H1 (cell line): ENCODE measurements at regions not wholly inside any gene's neighbourhood (a gene's known extent, or its start where the extent isn't known, plus 50 kb on each side); places are given as distances from the start of the nearest gene placed in this dataset.

Experiments used
- CTCF ChIA-PET: fragments of 300-600 bp; sonication (Branson Sonifier 250); formaldehyde crosslinking; loops from one replicate; lab custom pipeline; 2021; ENCODE audit not compliant: partially characterized antibody; lab: Charles Lee
- POLR2A ChIA-PET: fragments of 300-600 bp; sonication (Branson Sonifier 250); formaldehyde crosslinking; loops from one replicate; lab custom pipeline; 2021; ENCODE audit warnings: inconsistent platforms; ENCODE audit not compliant: partially characterized antibody; lab: Charles Lee
- DNase-seq, 2 experiments: peaks; one replicate each; pipeline versions ENCODE4 v3.0.0 to v3.0.0-alpha.2; 2010 to 2022; ENCODE audit warnings: low spot score in 2 of 2, low read depth in 1 of 2, mixed read lengths in 1 of 2
- FAIRE-seq: peaks from 2 replicates; lab custom pipeline; 2011; peaks lifted over from hg19 to GRCh38; lab: Jason Lieb, UNC
- H2AFZ ChIP-seq: 2 replicates; pipeline ENCODE4 v1.8.1; 2012; ENCODE audit warnings: low read length, inconsistent platforms
- H2AK5ac ChIP-seq: 2 replicates; pipeline ENCODE4 v1.6.1; 2013; ENCODE audit warnings: low read depth, low read length
- H2BK120ac ChIP-seq: replicated peaks from 2 replicates; pipeline ENCODE3; 2013; ENCODE audit warnings: low read depth, low read length, inconsistent platforms
- H2BK12ac ChIP-seq: 2 replicates; pipeline ENCODE4 v1.6.1; 2013; ENCODE audit warnings: low read depth, low read length
- H2BK15ac ChIP-seq: 2 replicates; pipeline ENCODE4 v1.6.1; 2013; ENCODE audit warnings: low read length
- H2BK20ac ChIP-seq: 2 replicates; pipeline ENCODE4 v1.6.1; 2013; ENCODE audit warnings: low read length
- H2BK5ac ChIP-seq: 2 replicates; pipeline ENCODE4 v1.6.1; 2013; ENCODE audit warnings: low read depth, low read length
- H3K14ac ChIP-seq: 2 replicates; pipeline ENCODE4 v1.6.1; 2013; ENCODE audit warnings: inconsistent platforms; ENCODE audit not compliant: insufficient read length
- H3K18ac ChIP-seq: 2 replicates; pipeline ENCODE4 v1.6.1; 2013; ENCODE audit warnings: low read length; ENCODE audit errors: extremely low read depth
- H3K23ac ChIP-seq: 2 replicates; pipeline ENCODE4 v1.6.1; 2013; ENCODE audit warnings: inconsistent platforms; ENCODE audit not compliant: insufficient read length
- H3K23me2 ChIP-seq: 2 replicates; pipeline ENCODE4 v1.6.1; 2013; ENCODE audit warnings: low read depth, low read length
- H3K27ac ChIP-seq: 2 replicates; pipeline ENCODE4 v1.6.1; 2011; ENCODE audit warnings: low read depth, low read length, inconsistent platforms
- H3K27me3 ChIP-seq, 4 experiments: replicated peaks in 1 of 4; 1 replicate in 1 of 4; 2 replicates in 3 of 4; pipeline versions ENCODE4 v1.6.1 to v1.8.1; 2011 to 2013; ENCODE audit warnings: low read length in 3 of 4, mild to moderate bottlenecking in 3 of 4, inconsistent platforms in 2 of 4, mixed read lengths in 2 of 4, moderate library complexity in 1 of 4; ENCODE audit not compliant: control insufficient read depth in 3 of 4, insufficient read depth in 3 of 4; ENCODE audit errors: extremely low read depth in 1 of 4
- H3K36me3 ChIP-seq, 4 experiments: 2 replicates each; pipeline versions ENCODE4 v1.6.1 to v1.8.1; 2011 to 2013; ENCODE audit warnings: mild to moderate bottlenecking in 4 of 4, low read length in 3 of 4, moderate library complexity in 2 of 4, control low read depth in 1 of 4, inconsistent platforms in 1 of 4; ENCODE audit not compliant: insufficient read depth in 4 of 4, control insufficient read depth in 2 of 4
- H3K4ac ChIP-seq: replicated peaks from 2 replicates; pipeline ENCODE3; 2013; ENCODE audit warnings: low read length, low read depth, mixed read lengths, inconsistent platforms; ENCODE audit not compliant: insufficient read length
- H3K4me1 ChIP-seq, 4 experiments: replicated peaks in 1 of 4; 1 replicate in 1 of 4; 2 replicates in 3 of 4; pipeline versions ENCODE4 v1.6.1 to v1.8.1; 2011 to 2013; ENCODE audit warnings: low read length in 3 of 4, inconsistent platforms in 2 of 4, mixed read lengths in 1 of 4; ENCODE audit not compliant: insufficient read depth in 4 of 4, control insufficient read depth in 3 of 4
- H3K4me2 ChIP-seq, 2 experiments: 2 replicates each; pipeline versions ENCODE4 v1.6.1 to v1.8.1; 2011 to 2013; ENCODE audit warnings: low read depth in 2 of 2, low read length in 2 of 2, control low read depth in 1 of 2, inconsistent platforms in 1 of 2, mild to moderate bottlenecking in 1 of 2; ENCODE audit not compliant: insufficient read depth in 1 of 2
- H3K4me3 ChIP-seq, 4 experiments: fragments of 200-600, 300-600 bp in 1 of 4; sonication (generic), shearing (Covaris generic), sonication (Bioruptor Twin) in 1 of 4; 2 replicates each; pipeline versions ENCODE4 v1.5.1 to v1.8.1; 2011 to 2016; ENCODE audit warnings: low read length in 4 of 4, low read depth in 3 of 4, control low read depth in 2 of 4, inconsistent platforms in 2 of 4, mild to moderate bottlenecking in 2 of 4, mixed read lengths in 1 of 4, moderate library complexity in 1 of 4; ENCODE audit not compliant: insufficient read depth in 2 of 4; ENCODE audit errors: extremely low read depth in 1 of 4
- H3K56ac ChIP-seq: replicated peaks from 2 replicates; pipeline ENCODE3; 2013; ENCODE audit warnings: low read depth, mild to moderate bottlenecking, mixed read lengths, low read length, inconsistent platforms; ENCODE audit not compliant: insufficient read length
- H3K79me1 ChIP-seq: 2 replicates; pipeline ENCODE4 v1.6.1; 2013; ENCODE audit warnings: low read depth, low read length, control low read depth
- H3K79me2 ChIP-seq, 2 experiments: 2 replicates each; pipeline versions ENCODE4 v1.6.1 to v1.8.1; 2012 to 2013; ENCODE audit warnings: low read length in 2 of 2, mild to moderate bottlenecking in 2 of 2, inconsistent platforms in 1 of 2; ENCODE audit not compliant: insufficient read depth in 2 of 2, control insufficient read depth in 1 of 2
- H3K9ac ChIP-seq, 4 experiments: replicated peaks in 1 of 4; 1 replicate in 1 of 4; 2 replicates in 3 of 4; pipeline versions ENCODE4 v1.6.1 to v1.8.1; 2011 to 2013; ENCODE audit warnings: low read depth in 3 of 4, low read length in 3 of 4, control low read depth in 2 of 4, mild to moderate bottlenecking in 2 of 4, moderate library complexity in 2 of 4, inconsistent platforms in 1 of 4; ENCODE audit errors: extremely low read depth in 1 of 4
- H3K9me3 ChIP-seq, 2 experiments: 2 replicates each; pipeline versions ENCODE4 v1.6.1 to v1.8.1; 2012 to 2013; ENCODE audit warnings: mild to moderate bottlenecking in 2 of 2, moderate library complexity in 2 of 2, control low read depth in 1 of 2, inconsistent platforms in 1 of 2, low read depth in 1 of 2, low read length in 1 of 2, mixed read lengths in 1 of 2; ENCODE audit not compliant: insufficient read depth in 2 of 2
- H4K20me1 ChIP-seq, 2 experiments: replicated peaks in 1 of 2; 2 replicates each; pipeline versions ENCODE3 to v1.8.1; 2011 to 2013; ENCODE audit warnings: inconsistent platforms in 2 of 2, low read length in 2 of 2, mild to moderate bottlenecking in 1 of 2; ENCODE audit not compliant: insufficient read depth in 2 of 2, control insufficient read depth in 1 of 2
- H4K5ac ChIP-seq: 2 replicates; pipeline ENCODE4 v1.6.1; 2013; ENCODE audit warnings: low read length, low read depth, mixed read lengths, inconsistent platforms; ENCODE audit not compliant: insufficient read length
- H4K8ac ChIP-seq: 2 replicates; pipeline ENCODE4 v1.8.0; 2013; ENCODE audit warnings: mild to moderate bottlenecking, moderate library complexity, low read length, inconsistent platforms; ENCODE audit not compliant: insufficient read depth; ENCODE audit errors: extremely low read depth
- H4K91ac ChIP-seq: replicated peaks from 2 replicates; pipeline ENCODE3; 2013; ENCODE audit warnings: low read length, mixed read lengths, inconsistent platforms; ENCODE audit not compliant: insufficient read length
- BACH1 ChIP-seq: IDR thresholded peaks from 2 replicates; pipeline ENCODE4 v1.6.1; 2012; ENCODE audit warnings: low read length, improper control_type of control experiment
- CEBPB ChIP-seq: IDR thresholded peaks from 2 replicates; pipeline ENCODE4 v1.6.1; 2012; ENCODE audit warnings: low read depth, low read length
- CREB1 ChIP-seq: IDR thresholded peaks from 2 replicates; pipeline ENCODE4 v1.6.1; 2012; ENCODE audit warnings: inconsistent platforms
- CTCF ChIP-seq, 3 experiments: IDR thresholded peaks; 1 replicate in 2 of 3; 2 replicates in 1 of 3; pipeline versions ENCODE4 v1.5.1 to v1.6.1; 2011; ENCODE audit warnings: low read length in 3 of 3, mild to moderate bottlenecking in 3 of 3, inconsistent platforms in 2 of 3, low read depth in 1 of 3, moderate library complexity in 1 of 3; ENCODE audit not compliant: insufficient read depth in 1 of 3; ENCODE audit errors: control extremely low read depth in 1 of 3
- EZH2 ChIP-seq: fragments of 200-600 bp; sonication (generic); IDR thresholded peaks from 2 replicates; pipeline ENCODE4 v1.7.1; 2012; ENCODE audit warnings: low read depth, mild to moderate bottlenecking, moderate library complexity, low read length, inconsistent platforms; ENCODE audit not compliant: severe bottlenecking
- KDM4A ChIP-seq: IDR thresholded peaks from one replicate; pipeline ENCODE4 v1.7.1; 2012; ENCODE audit warnings: low read depth, mild to moderate bottlenecking, moderate library complexity, low read length, inconsistent platforms; ENCODE audit not compliant: severe bottlenecking
- MAFK ChIP-seq: IDR thresholded peaks from 2 replicates; pipeline ENCODE4 v1.6.1; 2012; ENCODE audit warnings: low read depth, mild to moderate bottlenecking, improper control_type of control experiment, low read length
- POLR2AphosphoS5 ChIP-seq: IDR thresholded peaks from 2 replicates; pipeline ENCODE4 v1.6.1; 2011; ENCODE audit warnings: low read depth, low read length
- POU5F1 ChIP-seq: IDR thresholded peaks from 2 replicates; pipeline ENCODE4 v1.6.1; 2011; ENCODE audit warnings: low read depth, mild to moderate bottlenecking, low read length, moderate library complexity
- RAD21 ChIP-seq, 2 experiments: IDR thresholded peaks in 1 of 2; conservative IDR thresholded peaks in 1 of 2; 2 replicates each; pipeline ENCODE4 v1.6.1; 2011; ENCODE audit warnings: low read depth in 2 of 2, low read length in 2 of 2, improper control_type of control experiment in 1 of 2, inconsistent platforms in 1 of 2, mild to moderate bottlenecking in 1 of 2, moderate library complexity in 1 of 2
- SP2 ChIP-seq: IDR thresholded peaks from 2 replicates; pipeline ENCODE4 v1.6.1; 2012; ENCODE audit warnings: mild to moderate bottlenecking, low read length, inconsistent platforms
- SP4 ChIP-seq: IDR thresholded peaks from 2 replicates; pipeline ENCODE4 v1.6.1; 2012; ENCODE audit warnings: low read length, inconsistent platforms
- TAF7 ChIP-seq: optimal IDR thresholded peaks from 2 replicates; pipeline ENCODE3; 2011; ENCODE audit warnings: low read depth, mild to moderate bottlenecking, inconsistent platforms, low read length, moderate library complexity, borderline replicate concordance
- WGBS, 2 experiments: shearing (Covaris generic) in 1 of 2; methylation state at CpG; one replicate each; pipeline versions ENCODE4 v1.1.6 to v1.1.7; 2013 to 2015; ENCODE audit warnings: low lambda C conversion rate in 2 of 2, mixed read lengths in 2 of 2, inconsistent platforms in 1 of 2, low coverage in 1 of 2, missing lambda C conversion rate in 1 of 2; ENCODE audit not compliant: insufficient replicate concordance in 2 of 2, insufficient coverage in 1 of 2, insufficient read length in 1 of 2; ENCODE audit errors: extremely low coverage in 1 of 2, missing lambda C conversion rate in 1 of 2; 5-methylcytosine and 5-hydroxymethylcytosine counted together

- H2AK5ac ChIP-seq = no peak overlapping the region
- no peaks in the 10 kb centered on the region; a peak in 1 of 7 replicates for H3K27me3 ChIP-seq
- no peak overlapping the region for H3K18ac ChIP-seq
- no peak overlapping the region for H3K4me3 ChIP-seq
- no peak overlapping the region for H3K23ac ChIP-seq
- no peaks in the 10 kb centered on the region for H3K79me1 ChIP-seq
- no peak overlapping the region for H4K5ac ChIP-seq
- no peak overlapping the region for H2BK12ac ChIP-seq
- H3K9me3 ChIP-seq = no peaks in the 10 kb centered on the region
- H3K23me2 ChIP-seq = no peaks in the 10 kb centered on the region
- no peak overlapping the region for H3K4ac ChIP-seq
- no peak overlapping the region for H2AFZ ChIP-seq
- H2BK120ac ChIP-seq = no peak overlapping the region
- H3K4me2 ChIP-seq = no peak overlapping the region
- H3K14ac ChIP-seq = no peak overlapping the region
- no peak overlapping the region for H2BK15ac ChIP-seq
- POLR2A ChIA-PET = no interaction called here
- CTCF ChIA-PET = no interaction called here
- H3K79me2 ChIP-seq = no peaks in the 10 kb centered on the region
- 64% methylated on average over 2 of the region's 2 CpGs; no CpG with 5 or more reads in 1 of the 2 experiments for WGBS, 2 experiments
- no peak for FAIRE-seq
- DNase-seq = no peak
- H3K27ac ChIP-seq = no peak overlapping the region
- H3K9ac ChIP-seq = no peak overlapping the region
- H3K4me1 ChIP-seq = no peaks in the 10 kb centered on the region
- no peak overlapping the region for H2BK5ac ChIP-seq
- no peak overlapping the region for H2BK20ac ChIP-seq
- no peak overlapping the region for H3K56ac ChIP-seq
- H4K20me1 ChIP-seq = no peaks in the 10 kb centered on the region
- no peaks in the 10 kb centered on the region for H3K36me3 ChIP-seq
- no peak overlapping the region for H4K8ac ChIP-seq
- no peak overlapping the region for H4K91ac ChIP-seq
- TF ChIP-seq SP2 = no peak
- TF ChIP-seq SP4 = no peak
- TF ChIP-seq MAFK = no peak
- no peak for TF ChIP-seq RAD21 (IDR thresholded peaks at IDR 0.05 in 1 of 2, conservative IDR thresholded peaks at IDR 0.05 in 1 of 2; ENCODE audit: low read depth in 2 of 2, low read length in 2 of 2)
- no peak for TF ChIP-seq KDM4A
- no peak for TF ChIP-seq CEBPB
- no peak for TF ChIP-seq POLR2AphosphoS5
- no peak for TF ChIP-seq CREB1
- TF ChIP-seq BACH1 = no peak
- no peak for TF ChIP-seq CTCF (IDR thresholded peaks at IDR 0.05; ENCODE audit: control extremely low read depth in 1 of 3, insufficient read depth in 1 of 3, low read depth in 1 of 3, low read length in 3 of 3)
- no peak for TF ChIP-seq EZH2
- no peak for TF ChIP-seq POU5F1
- TF ChIP-seq TAF7 = no peak
Observed at GRCh38 chr19:28964500-28964899, 248.5 kb downstream of the UQCRFS1 start.
